ENCODE measurements at regions not wholly inside any gene's neighbourhood (a gene's known extent, or its start where the extent isn't known, plus 50 kb on each side); places are given as distances from the start of the nearest gene placed in this dataset.

- TF ChIP-seq CTCF (IDR thresholded peaks at IDR 0.05) (no peak), POLR2AphosphoS5 (IDR thresholded peaks at IDR 0.05) (no peak), POLR2A (IDR thresholded peaks at IDR 0.05) (no peak), EP300 (IDR thresholded peaks at IDR 0.05) (no peak)
Observed at GRCh38 chr17:12312692-12313091, 292.0 kb downstream of the MAP2K4 start.
